ENCODE measurements at regions not wholly inside any gene's neighbourhood (a gene's known extent, or its start where the extent isn't known, plus 50 kb on each side); places are given as distances from the start of the nearest gene placed in this dataset.

GRCh38 chr11:122280870-122281269 lies 164.9 kb upstream of the BLID start (continued):
- TF ChIP-seq TAF15 (IDR thresholded peaks at IDR 0.05; ENCODE audit: low read depth, low read length) (no peak), FOSL1 (tag; conservative IDR thresholded peaks at IDR 0.05) (no peak), MEIS2 (IDR thresholded peaks at IDR 0.05; ENCODE audit: partially characterized antibody) (no peak), RBM25 (IDR thresholded peaks at IDR 0.05; ENCODE audit: low read depth, low read length, severe bottlenecking) (no peak), RNF2 (IDR thresholded peaks at IDR 0.05) (no peak), FOXK1 (CRISPR knock-in tag; IDR thresholded peaks at IDR 0.05; ENCODE audit: borderline replicate concordance) (no peak), ELK1 (CRISPR knock-in tag; IDR thresholded peaks at IDR 0.05) (no peak), YBX1 (IDR thresholded peaks at IDR 0.05) (no peak), MED1 (CRISPR knock-in tag; IDR thresholded peaks at IDR 0.05; ENCODE audit: borderline replicate concordance) (no peak), KLF13 (tag; IDR thresholded peaks at IDR 0.05; ENCODE audit: borderline replicate concordance, low read depth) (no peak), ZNF232 (CRISPR knock-in tag; IDR thresholded peaks at IDR 0.05) (no peak), U2AF2 (optimal IDR thresholded peaks at IDR 0.05; ENCODE audit: low read depth, low read length) (no peak), ASH1L (IDR thresholded peaks at IDR 0.05; ENCODE audit: borderline replicate concordance, low read depth, partially characterized antibody) (no peak), ZNF347 (CRISPR knock-in tag; IDR thresholded peaks at IDR 0.05; ENCODE audit: low read depth) (no peak), BRF2 (IDR thresholded peaks at IDR 0.05; ENCODE audit: borderline replicate concordance, insufficient read depth, insufficient read length) (no peak)

Measured in K562 (cell line).